ENCODE measurements at regions not wholly inside any gene's neighbourhood (a gene's known extent, or its start where the extent isn't known, plus 50 kb on each side); places are given as distances from the start of the nearest gene placed in this dataset.

DNA sequence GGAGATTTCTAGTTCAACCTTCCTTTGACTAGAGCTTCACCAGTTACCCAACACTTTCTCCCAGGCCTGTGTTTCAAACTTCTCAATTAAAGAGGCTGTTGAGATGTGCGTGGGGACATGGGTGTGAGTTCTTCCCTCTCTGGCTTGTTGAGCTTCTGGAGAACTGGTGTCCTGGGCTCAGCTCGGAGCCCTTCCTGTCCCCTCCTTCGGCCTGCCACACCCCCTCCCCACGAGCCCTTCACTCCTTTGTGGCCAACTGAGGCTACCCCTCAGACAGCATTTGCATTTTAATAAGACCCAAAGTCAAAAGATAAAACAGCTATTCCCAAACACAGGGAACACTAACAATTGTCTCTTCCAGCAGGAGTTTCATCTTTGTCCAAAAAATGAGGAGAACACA, 123.3 kb upstream of the MLN start:
- Mint-ChIP-seq H3K4me1 (ENCODE audit: low read depth) (no peaks in the 10 kb centered on the region), H3K9me3 (ENCODE audit: low read depth) (peaks cover 6% of the 10 kb centered on the region), H3K27me3 (peaks cover 12% of the 10 kb centered on the region), H3K27ac (no peak overlapping the region), H3K36me3 (ENCODE audit: insufficient read depth) (no peaks in the 10 kb centered on the region), H3K4me3 (ENCODE audit: low read depth) (no peak overlapping the region)
- TF ChIP-seq, protein P1, sequence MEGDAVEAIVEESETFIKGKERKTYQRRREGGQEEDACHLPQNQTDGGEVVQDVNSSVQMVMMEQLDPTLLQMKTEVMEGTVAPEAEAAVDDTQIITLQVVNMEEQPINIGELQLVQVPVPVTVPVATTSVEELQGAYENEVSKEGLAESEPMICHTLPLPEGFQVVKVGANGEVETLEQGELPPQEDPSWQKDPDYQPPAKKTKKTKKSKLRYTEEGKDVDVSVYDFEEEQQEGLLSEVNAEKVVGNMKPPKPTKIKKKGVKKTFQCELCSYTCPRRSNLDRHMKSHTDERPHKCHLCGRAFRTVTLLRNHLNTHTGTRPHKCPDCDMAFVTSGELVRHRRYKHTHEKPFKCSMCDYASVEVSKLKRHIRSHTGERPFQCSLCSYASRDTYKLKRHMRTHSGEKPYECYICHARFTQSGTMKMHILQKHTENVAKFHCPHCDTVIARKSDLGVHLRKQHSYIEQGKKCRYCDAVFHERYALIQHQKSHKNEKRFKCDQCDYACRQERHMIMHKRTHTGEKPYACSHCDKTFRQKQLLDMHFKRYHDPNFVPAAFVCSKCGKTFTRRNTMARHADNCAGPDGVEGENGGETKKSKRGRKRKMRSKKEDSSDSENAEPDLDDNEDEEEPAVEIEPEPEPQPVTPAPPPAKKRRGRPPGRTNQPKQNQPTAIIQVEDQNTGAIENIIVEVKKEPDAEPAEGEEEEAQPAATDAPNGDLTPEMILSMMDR (IDR thresholded peaks at IDR 0.05; ENCODE audit: unreplicated experiment), result no peak
- no peak for DNase-seq (ENCODE audit: low spot score, unreplicated experiment)

DNA sequence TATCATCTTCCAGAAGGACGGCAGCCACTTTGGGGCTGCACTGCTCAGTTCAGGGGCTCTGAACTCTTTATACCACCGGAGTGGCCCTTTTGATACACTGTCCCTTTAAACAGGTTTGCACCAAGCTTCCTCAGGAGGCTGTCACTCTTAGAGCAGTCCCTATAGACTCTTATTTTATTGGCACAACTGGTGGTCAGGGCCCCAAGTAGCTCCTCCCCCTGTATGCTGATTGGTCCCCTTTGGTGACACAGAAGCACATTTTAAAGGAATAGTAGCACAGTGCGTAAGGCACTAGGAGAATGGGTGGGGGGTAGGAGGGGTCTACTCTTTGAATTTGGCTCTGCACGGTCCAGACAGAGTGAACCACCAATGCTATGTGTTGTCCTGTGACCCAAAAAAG, 122.6 kb upstream of the MLN start:
- no peaks in the 10 kb centered on the region for H3K36me3 Mint-ChIP-seq (ENCODE audit: insufficient read depth)
- no peaks in the 10 kb centered on the region for H3K4me1 Mint-ChIP-seq (ENCODE audit: low read depth)
- peaks cover 7% of the 10 kb centered on the region for H3K27me3 Mint-ChIP-seq
- H3K9me3 Mint-ChIP-seq (ENCODE audit: low read depth), result peaks cover 6% of the 10 kb centered on the region
- no peak for DNase-seq (ENCODE audit: low spot score, unreplicated experiment)
- H3K4me3 Mint-ChIP-seq (ENCODE audit: low read depth), result no peak overlapping the region
- TF ChIP-seq, protein P1 (IDR thresholded peaks at IDR 0.05; ENCODE audit: unreplicated experiment), result no peak
- H3K27ac Mint-ChIP-seq, result no peak overlapping the region

DNA sequence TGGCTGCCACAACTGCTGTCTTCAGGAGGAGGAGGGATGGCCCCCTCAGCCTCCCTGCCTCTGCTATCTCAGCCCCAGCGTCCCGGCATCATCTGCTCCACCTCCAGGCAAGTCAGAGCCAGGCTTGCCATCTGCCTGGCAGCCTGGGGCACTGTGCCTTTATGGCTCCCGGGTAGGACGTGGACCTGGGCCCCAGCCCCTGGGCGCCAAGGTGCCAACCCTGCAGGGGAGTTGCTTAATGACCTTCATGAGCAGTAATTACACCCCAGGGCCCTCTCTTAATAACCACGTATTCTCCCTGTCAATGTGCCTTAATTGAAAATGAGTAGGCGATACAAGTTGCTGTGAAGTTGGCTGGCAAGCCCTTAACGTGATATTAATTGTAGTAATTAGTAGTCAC, 122.1 kb upstream of the MLN start:
- no peaks in the 10 kb centered on the region for H3K36me3 Mint-ChIP-seq (ENCODE audit: insufficient read depth)

DNA sequence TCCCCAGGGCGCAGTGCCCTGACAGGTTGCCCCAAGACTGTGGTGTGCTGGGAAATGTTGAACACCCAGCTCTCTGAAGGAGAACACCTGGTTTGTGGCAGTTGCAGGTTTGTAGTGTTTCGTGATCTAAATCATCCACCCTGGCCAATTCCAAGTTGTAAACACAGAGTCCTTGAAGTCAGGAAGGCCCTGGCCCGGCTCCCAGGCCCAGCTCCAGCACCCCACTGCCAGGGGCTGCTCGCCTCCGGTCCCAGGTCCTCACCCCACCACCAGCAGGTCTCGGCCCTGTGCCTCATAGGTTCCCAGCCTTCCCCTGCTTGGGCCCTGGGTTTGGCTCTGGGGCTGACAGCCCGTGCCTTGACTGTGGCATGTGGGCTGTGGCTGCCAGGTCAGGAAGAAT, 121.4 kb upstream of the MLN start:
- Mint-ChIP-seq H3K36me3 (ENCODE audit: insufficient read depth) (no peaks in the 10 kb centered on the region), H3K27me3 (peaks cover 3% of the 10 kb centered on the region), H3K4me3 (ENCODE audit: low read depth) (no peak overlapping the region), H3K27ac (no peak overlapping the region), H3K9me3 (ENCODE audit: low read depth) (peaks cover 6% of the 10 kb centered on the region), H3K4me1 (ENCODE audit: low read depth) (no peaks in the 10 kb centered on the region)
- no peak for DNase-seq (ENCODE audit: low spot score, unreplicated experiment)
- TF ChIP-seq, protein P1 (IDR thresholded peaks at IDR 0.05; ENCODE audit: unreplicated experiment), result no peak

More for the DNA sequence above, 122.1 kb upstream of the MLN start:
- Mint-ChIP-seq H3K27me3 (peaks cover 5% of the 10 kb centered on the region), H3K27ac (no peak overlapping the region), H3K4me3 (ENCODE audit: low read depth) (no peak overlapping the region), H3K9me3 (ENCODE audit: low read depth) (peaks cover 6% of the 10 kb centered on the region), H3K4me1 (ENCODE audit: low read depth) (no peaks in the 10 kb centered on the region)
- no peak for DNase-seq (ENCODE audit: low spot score, unreplicated experiment)
- TF ChIP-seq, protein P1 (IDR thresholded peaks at IDR 0.05; ENCODE audit: unreplicated experiment), result no peak

DNA sequence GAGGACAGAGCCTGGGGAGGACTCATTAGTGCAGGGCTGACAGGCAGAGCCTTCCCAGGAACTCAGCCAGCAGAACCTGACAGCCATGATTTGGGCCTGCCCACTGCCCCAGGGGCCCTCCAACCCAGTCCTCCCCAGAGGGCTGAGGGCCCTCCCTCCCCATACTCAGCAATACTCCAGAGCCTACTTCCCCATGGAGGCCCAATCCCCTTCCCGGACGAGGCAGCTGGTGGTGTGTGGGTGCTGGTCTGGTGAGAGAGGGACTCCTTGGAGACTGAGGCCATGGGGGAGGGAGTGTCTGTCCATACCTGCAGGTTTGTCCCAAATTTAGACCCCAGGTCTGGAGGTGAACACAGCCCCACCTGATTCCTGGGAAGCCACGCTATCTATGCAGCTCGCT, 120.9 kb upstream of the MLN start:
- no peak for DNase-seq (ENCODE audit: low spot score, unreplicated experiment)
- Mint-ChIP-seq H3K9me3 (ENCODE audit: low read depth) (peaks cover 6% of the 10 kb centered on the region), H3K4me3 (ENCODE audit: low read depth) (no peak overlapping the region), H3K36me3 (ENCODE audit: insufficient read depth) (no peaks in the 10 kb centered on the region), H3K27ac (no peak overlapping the region), H3K4me1 (ENCODE audit: low read depth) (no peaks in the 10 kb centered on the region), H3K27me3 (peaks cover 6% of the 10 kb centered on the region)
- TF ChIP-seq, protein P1 (IDR thresholded peaks at IDR 0.05; ENCODE audit: unreplicated experiment), result no peak
